Ovary (tissue), 7 donors: ENCODE measurements at regions not wholly inside any gene's neighbourhood (a gene's known extent, or its start where the extent isn't known, plus 50 kb on each side); places are given as distances from the start of the nearest gene placed in this dataset.

ENCODE experiments used
- DNase-seq, 5 donors: peaks; one replicate each; pipeline ENCODE4 v3.0.0-alpha.2; 2019 to 2020
- H3K27ac ChIP-seq, 2 donors: fragments of 200-600 bp; one replicate each; pipeline versions ENCODE4 v1.5.1 to v1.8.0; 2019 to 2022
- H3K27me3 ChIP-seq: fragments of 200-600 bp; one replicate; pipeline ENCODE4 v1.8.0; 2022
- H3K36me3 ChIP-seq: fragments of 200-600 bp; sonication (generic); one replicate; pipeline ENCODE4 v1.5.1; 2019
- H3K4me1 ChIP-seq: one replicate; pipeline ENCODE4 v1.8.1; 2013; ENCODE audit warnings: mild to moderate bottlenecking, moderate library complexity; ENCODE audit not compliant: insufficient read depth
- H3K4me3 ChIP-seq: fragments of 200-600 bp; sonication (generic); one replicate; pipeline ENCODE4 v1.5.1; 2017
- H3K9me3 ChIP-seq, 2 donors: fragments of 200-600 bp in 1 of 2; sonication (generic) in 1 of 2; one replicate each; pipeline versions ENCODE4 v1.5.1 to v1.8.1; 2013 to 2019; ENCODE audit warnings: mild to moderate bottlenecking in 1 of 2, moderate library complexity in 1 of 2
- CTCF ChIP-seq, 3 donors: fragments of 450-650 bp in 2 of 3; fragments of 200-600 bp in 1 of 3; IDR thresholded peaks; one replicate each; pipeline versions ENCODE4 v1.5.1 to v1.8.0; 2016 to 2022; ENCODE audit warnings: antibody characterized with exemption in 3 of 3, mild to moderate bottlenecking in 1 of 3
- EP300 ChIP-seq: sonication (generic); formaldehyde crosslinking; IDR thresholded peaks from one replicate; pipeline ENCODE4 v1.6.1; 2017; ENCODE audit warnings: antibody characterized with exemption
- POLR2A ChIP-seq: fragments of 450-650 bp; IDR thresholded peaks from one replicate; pipeline ENCODE4 v1.6.1; 2017; ENCODE audit warnings: antibody characterized with exemption, mild to moderate bottlenecking, moderate library complexity
- WGBS, 3 donors: extraction: QIAGEN DNeasy Blood & Tissue Kit in 1 of 3; methylation state at CpG; one replicate each; pipeline versions ENCODE4 v1.1.5 to v1.1.7; 2013 to 2017; 5-methylcytosine and 5-hydroxymethylcytosine counted together
- intact Hi-C, 4 donors: fragments of 100-400 bp; cut with DNase I; formaldehyde crosslinking; loops; one replicate each; pipeline versions ENCODE4 v1.11.0 to v1.15.1; 2022 to 2023
- donor health status: DM: no; HTN: no; CAD: no; lungs with moderate emphysema.
- donor health status: DM: no; HTN: no; CAD: no.
- donor health status: Bipolar disorder and iron deficiency.
- donor health status: DM: no; HTN: no; CAD: no.
- donor health status: DM: yes; HTN: yes; CAD: no.

- 80 to 91% (median 83%) methylated on average over 1 of the region's 1 CpG for WGBS, 3 donors
- Histone ChIP-seq H3K36me3 (no peaks in the 10 kb centered on the region), H3K27ac (no peak overlapping the region), H3K27me3 (no peaks in the 10 kb centered on the region), H3K9me3 (peaks cover 6 to 12% of the 10 kb centered on the region in 2 donors), H3K4me1 (no peaks in the 10 kb centered on the region), H3K4me3 (no peak overlapping the region)
- intact Hi-C loops: no loop called here
- TF ChIP-seq EP300 (no peak), POLR2A (no peak), CTCF (IDR thresholded peaks at IDR 0.05) (no peak)
- no peak for DNase-seq
Measured at GRCh38 chr3:176513604-176514003, 683.7 kb downstream of the TBL1XR1 start.

- DNase-seq: no peak
- Histone ChIP-seq H3K27ac (no peak overlapping the region), H3K36me3 (no peaks in the 10 kb centered on the region), H3K27me3 (no peaks in the 10 kb centered on the region), H3K4me1 (no peaks in the 10 kb centered on the region), H3K9me3 (peaks cover 6 to 12% of the 10 kb centered on the region in 2 donors), H3K4me3 (no peak overlapping the region)
- TF ChIP-seq POLR2A (no peak), CTCF (IDR thresholded peaks at IDR 0.05) (no peak), EP300 (no peak)
- intact Hi-C loops: no loop called here
- 89 to 100% (median 93%) methylated on average over 1 of the region's 1 CpG for WGBS, 3 donors
Measured at GRCh38 chr3:176512037-176512436, 685.2 kb downstream of the TBL1XR1 start.

- Histone ChIP-seq H3K36me3 (no peaks in the 10 kb centered on the region), H3K27ac (no peak overlapping the region), H3K27me3 (no peaks in the 10 kb centered on the region), H3K4me1 (no peaks in the 10 kb centered on the region), H3K9me3 (peaks cover 6 to 12% of the 10 kb centered on the region in 2 donors), H3K4me3 (no peak overlapping the region)
- DNase-seq: no peak
- intact Hi-C loops: no loop called here
- TF ChIP-seq EP300 (no peak), CTCF (IDR thresholded peaks at IDR 0.05) (no peak)
- 93 to 94% (median 93%) methylated on average over 4 of the region's 4 CpGs for WGBS, 3 donors
Measured at GRCh38 chr3:176510097-176510496, 687.2 kb downstream of the TBL1XR1 start.

- WGBS, 3 donors: 78 to 80% (median 79%) methylated on average over 9 of the region's 9 CpGs
- DNase-seq: no peak
- Histone ChIP-seq H3K9me3 (no peaks in the 10 kb centered on the region), H3K4me1 (no peaks in the 10 kb centered on the region), H3K27me3 (no peaks in the 10 kb centered on the region), H3K4me3 (no peak overlapping the region), H3K36me3 (no peaks in the 10 kb centered on the region), H3K27ac (no peak overlapping the region)
- intact Hi-C loops: no loop called here
- TF ChIP-seq EP300 (no peak), CTCF (IDR thresholded peaks at IDR 0.05) (no peak), POLR2A (no peak)
Measured at GRCh38 chr3:176505878-176506621, 691.2 kb downstream of the TBL1XR1 start.
